HCT116 (cell line): ENCODE measurements at regions not wholly inside any gene's neighbourhood (a gene's known extent, or its start where the extent isn't known, plus 50 kb on each side); places are given as distances from the start of the nearest gene placed in this dataset.

Experiments
- ATAC-seq: fragments of 200-7000 bp; cut with Tn5 transposase; 2 replicates; pipeline ENCODE4 v1.9.1; 2020; ENCODE audit warnings: mild to moderate bottlenecking, moderate library complexity
- BruUV-seq: library from RNA; stranded (reverse); fragments of 400-500 nt; replicated peaks from 2 replicates; lab custom pipeline; 2021; lab: Mats Ljungman, UMichigan
- CTCF ChIA-PET: fragments of 300-600 bp; sonication (Branson Sonifier 250); formaldehyde crosslinking; loops from one replicate; lab custom pipeline; 2021; ENCODE audit warnings: antibody characterized with exemption; lab: Charles Lee
- POLR2A ChIA-PET: fragments of 300-600, 350-600 bp; sonication (Branson Sonifier 250); formaldehyde crosslinking; loops from one replicate; lab custom pipeline; 2021; ENCODE audit warnings: antibody characterized with exemption; lab: Charles Lee
- RAD21 ChIA-PET, 2 experiments: fragments of 300-600 bp; sonication (Branson Sonifier 250); formaldehyde crosslinking; loops; one replicate each; lab custom pipeline; 2023; ENCODE audit warnings: low total read pairs in 2 of 2; ENCODE audit not compliant: uncharacterized antibody in 2 of 2, unreplicated experiment in 2 of 2, low non-redundant PET in 1 of 2; lab: Charles Lee
- DNase-seq: peaks from one replicate; pipeline ENCODE4 v3.0.0-alpha.2; 2010; ENCODE audit warnings: low read depth, low spot score
- H2AFZ ChIP-seq: fragments of 200-600 bp; shearing (Covaris generic), sonication (generic); 2 replicates; pipeline ENCODE4 v1.6.1; 2017; ENCODE audit warnings: low read depth, mixed run types, mixed read lengths, antibody characterized with exemption, low read length; ENCODE audit not compliant: poor library complexity, severe bottlenecking
- H3K27ac ChIP-seq: 2 replicates; pipeline ENCODE4 v1.5.1; 2012; ENCODE audit warnings: low read depth, low read length
- H3K27me3 ChIP-seq: fragments of 200-600 bp; sonication (generic); 2 replicates; pipeline ENCODE4 v1.6.1; 2016; ENCODE audit warnings: mixed run types, low read length, mixed read lengths; ENCODE audit not compliant: insufficient read depth
- H3K36me3 ChIP-seq, 2 experiments: fragments of 200-500 bp in 1 of 2; fragments of 200-600 bp in 1 of 2; sonication (Bioruptor generic) in 1 of 2; sonication (generic) in 1 of 2; 2 replicates each; pipeline versions ENCODE4 v1.5.1 to v1.6.1; 2014 to 2016; ENCODE audit warnings: low read length in 2 of 2, inconsistent platforms in 1 of 2, mixed read lengths in 1 of 2, mixed run types in 1 of 2; ENCODE audit not compliant: insufficient read depth in 2 of 2, control insufficient read depth in 1 of 2
- H3K4me1 ChIP-seq, 2 experiments: fragments of 200-600 bp in 1 of 2; sonication (generic) in 1 of 2; 2 replicates each; pipeline versions ENCODE4 v1.5.1 to v1.6.1; 2012 to 2017; ENCODE audit warnings: low read length in 2 of 2, inconsistent platforms in 1 of 2, mild to moderate bottlenecking in 1 of 2, mixed read lengths in 1 of 2, mixed run types in 1 of 2, moderate library complexity in 1 of 2; ENCODE audit not compliant: insufficient read depth in 2 of 2, control insufficient read depth in 1 of 2
- H3K4me2 ChIP-seq: fragments of 200-600 bp; sonication (generic); 2 replicates; pipeline ENCODE4 v1.6.1; 2017; ENCODE audit warnings: mixed run types, low read length, mixed read lengths
- H3K4me3 ChIP-seq, 2 experiments: fragments of 200-600 bp in 1 of 2; sonication (generic) in 1 of 2; replicated peaks in 1 of 2; 2 replicates each; pipeline ENCODE4 v1.5.1; 2011 to 2016; ENCODE audit warnings: low read length in 2 of 2, control low read depth in 1 of 2, low read depth in 1 of 2, mild to moderate bottlenecking in 1 of 2, mixed read lengths in 1 of 2, mixed run types in 1 of 2
- H3K79me2 ChIP-seq: fragments of 200-600 bp; sonication (generic); 2 replicates; pipeline ENCODE4 v1.6.1; 2017; ENCODE audit warnings: mild to moderate bottlenecking, mixed run types, low read length, moderate library complexity, mixed read lengths; ENCODE audit not compliant: insufficient read depth
- H3K9ac ChIP-seq: fragments of 200-600 bp; sonication (generic); 2 replicates; pipeline ENCODE4 v1.6.1; 2016; ENCODE audit warnings: low read length, mixed read lengths
- H3K9me2 ChIP-seq: fragments of 200-600 bp; sonication (generic), shearing (Covaris generic); 2 replicates; pipeline ENCODE4 v1.6.1; 2017; ENCODE audit warnings: mixed run types, mild to moderate bottlenecking, moderate library complexity; ENCODE audit not compliant: insufficient read depth
- H3K9me3 ChIP-seq, 2 experiments: fragments of 200-500 bp in 1 of 2; fragments of 200-600 bp in 1 of 2; sonication (Bioruptor generic) in 1 of 2; sonication (generic) in 1 of 2; 2 replicates each; pipeline ENCODE4 v1.6.1; 2014 to 2017; ENCODE audit warnings: low read length in 2 of 2, mixed read lengths in 2 of 2, inconsistent platforms in 1 of 2, low read depth in 1 of 2, mild to moderate bottlenecking in 1 of 2, mixed run types in 1 of 2, moderate library complexity in 1 of 2; ENCODE audit not compliant: control insufficient read depth in 1 of 2, insufficient read depth in 1 of 2
- H4K20me1 ChIP-seq: fragments of 200-600 bp; sonication (generic), shearing (Covaris generic); 2 replicates; pipeline ENCODE4 v1.6.1; 2017; ENCODE audit warnings: mixed run types, mild to moderate bottlenecking, moderate library complexity; ENCODE audit not compliant: insufficient read depth
- CBX3 ChIP-seq: IDR thresholded peaks from 2 replicates; pipeline ENCODE4 v1.6.1; 2012; ENCODE audit warnings: low read depth
- CEBPB ChIP-seq: IDR thresholded peaks from 2 replicates; pipeline ENCODE4 v1.6.1; 2012; ENCODE audit warnings: low read depth
- EGR1 ChIP-seq: IDR thresholded peaks from 2 replicates; pipeline ENCODE4 v1.6.1; 2012; ENCODE audit warnings: low read depth
- ELF1 ChIP-seq: IDR thresholded peaks from 2 replicates; pipeline ENCODE4 v1.6.1; 2012; ENCODE audit warnings: low read depth, borderline replicate concordance
- EZH2phosphoT487 ChIP-seq: fragments of 200-600 bp; IDR thresholded peaks from 2 replicates; pipeline ENCODE4 v1.6.1; 2018; ENCODE audit warnings: antibody characterized with exemption, borderline replicate concordance
- FOSL1 ChIP-seq: IDR thresholded peaks from 2 replicates; pipeline ENCODE4 v1.6.1; 2012; ENCODE audit warnings: low read depth
- JUND ChIP-seq: IDR thresholded peaks from 2 replicates; pipeline ENCODE4 v1.6.1; 2012
- POLR2A ChIP-seq: IDR thresholded peaks from 2 replicates; pipeline ENCODE4 v1.7.0; 2011; ENCODE audit warnings: borderline replicate concordance; ENCODE audit not compliant: insufficient read depth, insufficient read length; ENCODE audit errors: extremely low read depth
- POLR2AphosphoS5 ChIP-seq: IDR thresholded peaks from 2 replicates; pipeline ENCODE4 v1.6.1; 2011; ENCODE audit warnings: mild to moderate bottlenecking, low read depth, low read length, moderate library complexity
- RAD21 ChIP-seq: IDR thresholded peaks from 2 replicates; pipeline ENCODE4 v1.6.1; 2012; ENCODE audit warnings: low read depth, mild to moderate bottlenecking
- TCF7L2 ChIP-seq: IDR thresholded peaks from 2 replicates; pipeline ENCODE4 v1.7.0; 2011; ENCODE audit warnings: borderline replicate concordance, inconsistent platforms; ENCODE audit not compliant: insufficient read depth, insufficient read length; ENCODE audit errors: extremely low read depth
- YY1 ChIP-seq: IDR thresholded peaks from 2 replicates; pipeline ENCODE4 v1.6.1; 2011; ENCODE audit warnings: low read length, low read depth, moderate library complexity, mild to moderate bottlenecking; ENCODE audit not compliant: insufficient replicate concordance; ENCODE audit errors: extremely low read depth
- ZNF274 ChIP-seq: fragments of 200-500 bp; sonication (Bioruptor generic); IDR thresholded peaks from 2 replicates; pipeline ENCODE4 v1.6.1; 2014; ENCODE audit warnings: mild to moderate bottlenecking, low read depth, low read length, inconsistent platforms
- intact Hi-C: fragments of 100-400 bp; cut with micrococcal nuclease; formaldehyde crosslinking; loops from 2 replicates; pipeline ENCODE4 v1.10.0; 2022
- TF ChIP-seq, protein P1 (sequence below): IDR thresholded peaks from 2 replicates; pipeline ENCODE4 v1.6.1; 2011; ENCODE audit warnings: mild to moderate bottlenecking, low read length, moderate library complexity; ENCODE audit not compliant: insufficient replicate concordance; ENCODE audit errors: extremely low read depth
- TF ChIP-seq, protein P2 (sequence below): IDR thresholded peaks from 2 replicates; pipeline ENCODE4 v1.6.1; 2012
- TF ChIP-seq, protein P3 (sequence below): IDR thresholded peaks from 2 replicates; pipeline ENCODE4 v1.6.1; 2012; ENCODE audit warnings: low read depth

DNA sequence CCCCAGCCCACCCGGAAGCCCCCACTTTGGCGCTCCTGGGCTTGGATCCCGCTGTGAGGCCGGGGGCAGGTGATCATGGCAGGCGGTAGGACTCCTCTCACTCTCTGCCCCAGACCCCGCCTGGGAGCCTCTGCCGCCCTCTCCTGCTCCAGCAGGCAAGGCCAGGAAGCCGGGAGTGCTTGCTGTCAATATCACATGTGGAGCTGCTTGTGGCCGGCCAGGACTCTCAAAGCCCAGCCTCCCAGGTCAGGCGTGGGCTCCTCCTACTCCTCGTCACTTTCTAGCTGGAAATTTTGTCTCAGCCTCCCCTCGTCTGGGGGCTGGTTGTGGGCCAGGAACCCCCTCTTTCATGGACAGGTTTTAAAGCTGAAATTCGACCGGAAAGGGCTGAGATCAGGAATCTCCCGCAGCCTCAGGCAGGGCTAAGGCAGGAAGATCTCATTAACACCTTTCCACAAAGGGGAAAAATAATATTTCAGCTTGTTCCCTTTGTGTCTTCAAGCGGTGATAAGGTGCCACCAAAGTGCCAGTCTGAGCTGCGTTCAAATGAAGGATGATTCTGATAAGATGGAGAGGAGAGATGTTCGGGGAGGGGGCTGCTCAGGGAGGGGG is 273.6 kb upstream of the PODXL start:
- Histone ChIP-seq H3K9me2 (no peaks in the 10 kb centered on the region), H3K36me3 (no peaks in the 10 kb centered on the region), H2AFZ (no peak overlapping the region), H3K4me2 (no peak overlapping the region), H3K27ac (no peak overlapping the region), H3K9me3 (no peaks in the 10 kb centered on the region), H4K20me1 (no peaks in the 10 kb centered on the region), H3K9ac (no peak overlapping the region), H3K4me3 (no peak overlapping the region), H3K4me1 (no peaks in the 10 kb centered on the region), H3K79me2 (no peaks in the 10 kb centered on the region), H3K27me3 (peaks cover 65% of the 10 kb centered on the region)
- intact Hi-C loops, result no loop called here
- ChIA-PET CTCF (no interaction called here), POLR2A (no interaction called here), RAD21 (no interaction called here)
- TF ChIP-seq ZNF274, result no peak
- TF ChIP-seq CBX3, result no peak
- TF ChIP-seq RAD21, result no peak
- no peak for TF ChIP-seq JUND
- no TSS peak for BruUV-seq
- ATAC-seq (peak; percentile 58; the same call in 1 of the 2 replicates), DNase-seq (no peak)

DNA sequence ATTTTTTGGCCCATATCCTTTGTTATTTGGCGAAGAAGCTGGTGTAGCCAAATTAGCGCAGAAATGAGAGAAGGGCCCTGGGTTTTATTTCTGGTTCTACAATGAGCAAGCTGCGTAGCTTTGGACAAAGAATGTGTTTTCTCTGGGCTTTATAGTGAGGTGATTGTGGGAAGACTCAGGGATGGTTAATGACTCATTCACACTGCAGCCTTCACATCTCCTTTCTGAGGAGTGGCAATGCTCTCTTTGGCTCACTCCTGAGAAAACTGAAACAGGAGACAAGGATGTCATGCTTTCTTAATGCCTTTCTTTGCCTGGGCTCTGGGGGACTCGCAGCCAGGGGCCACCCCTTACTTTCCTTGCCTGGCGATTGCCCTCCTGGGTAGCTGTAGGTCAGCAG is 271.0 kb upstream of the PODXL start:
- Histone ChIP-seq H3K27ac (no peak overlapping the region), H3K27me3 (peaks cover 40% of the 10 kb centered on the region), H2AFZ (no peak overlapping the region), H3K4me3 (no peak overlapping the region), H3K4me1 (no peaks in the 10 kb centered on the region), H3K4me2 (no peak overlapping the region), H3K79me2 (no peaks in the 10 kb centered on the region), H3K9ac (no peak overlapping the region), H3K9me3 (no peaks in the 10 kb centered on the region), H4K20me1 (no peaks in the 10 kb centered on the region), H3K9me2 (no peaks in the 10 kb centered on the region), H3K36me3 (no peaks in the 10 kb centered on the region)
- CTCF ChIA-PET, result no interaction called here
- POLR2A ChIA-PET, result no interaction called here
- no peak for DNase-seq
- RAD21 ChIA-PET, result no interaction called here
- intact Hi-C loops, result no loop called here
- no peak for ATAC-seq
- no TSS peak for BruUV-seq
- TF ChIP-seq EGR1, result no peak
- TF ChIP-seq YY1, result no peak
- TF ChIP-seq ELF1, result no peak
- TF ChIP-seq POLR2AphosphoS5, result no peak
- TF ChIP-seq, protein P1, sequence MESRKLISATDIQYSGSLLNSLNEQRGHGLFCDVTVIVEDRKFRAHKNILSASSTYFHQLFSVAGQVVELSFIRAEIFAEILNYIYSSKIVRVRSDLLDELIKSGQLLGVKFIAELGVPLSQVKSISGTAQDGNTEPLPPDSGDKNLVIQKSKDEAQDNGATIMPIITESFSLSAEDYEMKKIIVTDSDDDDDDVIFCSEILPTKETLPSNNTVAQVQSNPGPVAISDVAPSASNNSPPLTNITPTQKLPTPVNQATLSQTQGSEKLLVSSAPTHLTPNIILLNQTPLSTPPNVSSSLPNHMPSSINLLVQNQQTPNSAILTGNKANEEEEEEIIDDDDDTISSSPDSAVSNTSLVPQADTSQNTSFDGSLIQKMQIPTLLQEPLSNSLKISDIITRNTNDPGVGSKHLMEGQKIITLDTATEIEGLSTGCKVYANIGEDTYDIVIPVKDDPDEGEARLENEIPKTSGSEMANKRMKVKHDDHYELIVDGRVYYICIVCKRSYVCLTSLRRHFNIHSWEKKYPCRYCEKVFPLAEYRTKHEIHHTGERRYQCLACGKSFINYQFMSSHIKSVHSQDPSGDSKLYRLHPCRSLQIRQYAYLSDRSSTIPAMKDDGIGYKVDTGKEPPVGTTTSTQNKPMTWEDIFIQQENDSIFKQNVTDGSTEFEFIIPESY, result no peak
- TF ChIP-seq POLR2A, result no peak
- no peak for TF ChIP-seq FOSL1
- TF ChIP-seq, protein P2, sequence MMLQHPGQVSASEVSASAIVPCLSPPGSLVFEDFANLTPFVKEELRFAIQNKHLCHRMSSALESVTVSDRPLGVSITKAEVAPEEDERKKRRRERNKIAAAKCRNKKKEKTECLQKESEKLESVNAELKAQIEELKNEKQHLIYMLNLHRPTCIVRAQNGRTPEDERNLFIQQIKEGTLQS, result no peak
- no peak for TF ChIP-seq RAD21
- TF ChIP-seq CEBPB, result no peak
- TF ChIP-seq EZH2phosphoT487, result no peak
- TF ChIP-seq, protein P3, sequence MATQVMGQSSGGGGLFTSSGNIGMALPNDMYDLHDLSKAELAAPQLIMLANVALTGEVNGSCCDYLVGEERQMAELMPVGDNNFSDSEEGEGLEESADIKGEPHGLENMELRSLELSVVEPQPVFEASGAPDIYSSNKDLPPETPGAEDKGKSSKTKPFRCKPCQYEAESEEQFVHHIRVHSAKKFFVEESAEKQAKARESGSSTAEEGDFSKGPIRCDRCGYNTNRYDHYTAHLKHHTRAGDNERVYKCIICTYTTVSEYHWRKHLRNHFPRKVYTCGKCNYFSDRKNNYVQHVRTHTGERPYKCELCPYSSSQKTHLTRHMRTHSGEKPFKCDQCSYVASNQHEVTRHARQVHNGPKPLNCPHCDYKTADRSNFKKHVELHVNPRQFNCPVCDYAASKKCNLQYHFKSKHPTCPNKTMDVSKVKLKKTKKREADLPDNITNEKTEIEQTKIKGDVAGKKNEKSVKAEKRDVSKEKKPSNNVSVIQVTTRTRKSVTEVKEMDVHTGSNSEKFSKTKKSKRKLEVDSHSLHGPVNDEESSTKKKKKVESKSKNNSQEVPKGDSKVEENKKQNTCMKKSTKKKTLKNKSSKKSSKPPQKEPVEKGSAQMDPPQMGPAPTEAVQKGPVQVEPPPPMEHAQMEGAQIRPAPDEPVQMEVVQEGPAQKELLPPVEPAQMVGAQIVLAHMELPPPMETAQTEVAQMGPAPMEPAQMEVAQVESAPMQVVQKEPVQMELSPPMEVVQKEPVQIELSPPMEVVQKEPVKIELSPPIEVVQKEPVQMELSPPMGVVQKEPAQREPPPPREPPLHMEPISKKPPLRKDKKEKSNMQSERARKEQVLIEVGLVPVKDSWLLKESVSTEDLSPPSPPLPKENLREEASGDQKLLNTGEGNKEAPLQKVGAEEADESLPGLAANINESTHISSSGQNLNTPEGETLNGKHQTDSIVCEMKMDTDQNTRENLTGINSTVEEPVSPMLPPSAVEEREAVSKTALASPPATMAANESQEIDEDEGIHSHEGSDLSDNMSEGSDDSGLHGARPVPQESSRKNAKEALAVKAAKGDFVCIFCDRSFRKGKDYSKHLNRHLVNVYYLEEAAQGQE, result no peak
- TF ChIP-seq TCF7L2, result no peak
